ENCODE measurements at regions not wholly inside any gene's neighbourhood (a gene's known extent, or its start where the extent isn't known, plus 50 kb on each side); places are given as distances from the start of the nearest gene placed in this dataset.
A peak's percentile ranks its signal among the peaks of the same experiment; 100 is the strongest.

DNA sequence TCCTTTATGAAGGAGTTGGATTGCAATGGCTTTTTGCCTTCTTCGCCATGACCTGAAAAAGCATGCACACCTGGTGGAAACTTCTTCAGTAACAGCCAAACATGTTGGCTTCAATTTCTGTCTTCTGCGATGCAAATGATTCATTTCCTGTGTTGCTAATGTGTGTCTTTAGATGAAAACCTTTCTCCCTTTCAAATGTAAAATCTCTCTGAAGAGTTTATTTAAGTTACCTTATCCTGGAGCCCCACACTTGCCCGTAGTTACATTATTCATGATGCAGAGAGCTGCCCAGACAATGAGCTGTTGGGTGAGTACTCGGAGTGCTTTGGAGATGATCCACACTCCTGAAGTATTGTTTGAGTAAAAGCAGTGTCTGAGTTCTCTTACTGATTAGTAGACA, 1100.9 kb downstream of the RPA4 start:
- peaks cover 0 to 2% (median 0%) of the 10 kb centered on the region in 7 donors for H3K9me3 Mint-ChIP-seq
- ATAC-seq (ENCODE audit: low read depth in 2 of 2) (no peak), DNase-seq (no peak)
- Histone ChIP-seq H3K4me3 (ENCODE audit: low read depth, low read length) (no peak overlapping the region), H3K36me3 (ENCODE audit: control insufficient read depth, insufficient read depth, low read length) (no peaks in the 10 kb centered on the region), H3K9me3 (ENCODE audit: control insufficient read depth in 2 of 2, low read length in 2 of 2) (peaks cover 0 to 2% of the 10 kb centered on the region in 2 experiments), H3K27ac (ENCODE audit: insufficient read depth, low read length, poor library complexity, severe bottlenecking) (no peak overlapping the region), H3K27me3 (ENCODE audit: control insufficient read depth, insufficient read depth, low read length) (no peaks in the 10 kb centered on the region), H3K4me1 (ENCODE audit: control insufficient read depth, insufficient read depth, low read length, poor library complexity, severe bottlenecking) (no peaks in the 10 kb centered on the region)
- no peak overlapping the region for H3K4me3 Mint-ChIP-seq
- no peaks in the 10 kb centered on the region for H3K27me3 Mint-ChIP-seq
- no peaks in the 10 kb centered on the region for H3K4me1 Mint-ChIP-seq
- no peak overlapping the region for H3K27ac Mint-ChIP-seq
- H3K36me3 Mint-ChIP-seq: no peaks in the 10 kb centered on the region

GRCh38 chrX:97985096-97985495, 1101.4 kb downstream of the RPA4 start:
- peaks cover 0 to 2% (median 0%) of the 10 kb centered on the region in 7 donors for H3K9me3 Mint-ChIP-seq
- H3K36me3 Mint-ChIP-seq: no peaks in the 10 kb centered on the region
- DNase-seq: no peak
- no peaks in the 10 kb centered on the region for H3K27me3 ChIP-seq (ENCODE audit: control insufficient read depth, insufficient read depth, low read length)
- H3K4me1 Mint-ChIP-seq: no peaks in the 10 kb centered on the region
- H3K4me3 ChIP-seq (ENCODE audit: low read depth, low read length): no peak overlapping the region
- no peak for ATAC-seq (ENCODE audit: low read depth in 2 of 2)
- no peak overlapping the region for H3K27ac Mint-ChIP-seq
- H3K27me3 Mint-ChIP-seq: no peaks in the 10 kb centered on the region
- H3K36me3 ChIP-seq (ENCODE audit: control insufficient read depth, insufficient read depth, low read length): no peaks in the 10 kb centered on the region
- H3K9me3 ChIP-seq (ENCODE audit: control insufficient read depth in 2 of 2, low read length in 2 of 2): peaks cover 0 to 2% of the 10 kb centered on the region in 2 experiments
- no peaks in the 10 kb centered on the region for H3K4me1 ChIP-seq (ENCODE audit: control insufficient read depth, insufficient read depth, low read length, poor library complexity, severe bottlenecking)
- H3K4me3 Mint-ChIP-seq: no peak overlapping the region
- no peak overlapping the region for H3K27ac ChIP-seq (ENCODE audit: insufficient read depth, low read length, poor library complexity, severe bottlenecking)

GRCh38 chrX:97987979-97988378, 1104.3 kb downstream of the RPA4 start:
- Histone ChIP-seq H3K9me3 (ENCODE audit: control insufficient read depth in 2 of 2, low read length in 2 of 2) (peaks cover 0 to 2% of the 10 kb centered on the region in 2 experiments), H3K27me3 (ENCODE audit: control insufficient read depth, insufficient read depth, low read length) (no peaks in the 10 kb centered on the region), H3K4me3 (ENCODE audit: low read depth, low read length) (no peak overlapping the region), H3K36me3 (ENCODE audit: control insufficient read depth, insufficient read depth, low read length) (no peaks in the 10 kb centered on the region), H3K27ac (ENCODE audit: insufficient read depth, low read length, poor library complexity, severe bottlenecking) (no peak overlapping the region), H3K4me1 (ENCODE audit: control insufficient read depth, insufficient read depth, low read length, poor library complexity, severe bottlenecking) (no peaks in the 10 kb centered on the region)
- Mint-ChIP-seq H3K27me3 (no peaks in the 10 kb centered on the region), H3K4me1 (no peaks in the 10 kb centered on the region), H3K36me3 (no peaks in the 10 kb centered on the region), H3K27ac (no peak overlapping the region), H3K9me3 (peaks cover 0 to 11% (median 0%) of the 10 kb centered on the region in 7 donors), H3K4me3 (no peak overlapping the region)
- ATAC-seq (ENCODE audit: low read depth in 2 of 2) (no peak), DNase-seq (no peak)

- no peak overlapping the region for H3K4me3 ChIP-seq (ENCODE audit: low read depth, low read length)
- H3K27ac ChIP-seq (ENCODE audit: insufficient read depth, low read length, poor library complexity, severe bottlenecking): no peak overlapping the region
- H3K4me1 Mint-ChIP-seq: no peaks in the 10 kb centered on the region
- H3K27me3 Mint-ChIP-seq: no peaks in the 10 kb centered on the region
- no peaks in the 10 kb centered on the region for H3K27me3 ChIP-seq (ENCODE audit: control insufficient read depth, insufficient read depth, low read length)
- H3K9me3 ChIP-seq (ENCODE audit: control insufficient read depth in 2 of 2, low read length in 2 of 2): no peaks in the 10 kb centered on the region
- no peaks in the 10 kb centered on the region for H3K36me3 ChIP-seq (ENCODE audit: control insufficient read depth, insufficient read depth, low read length)
- no peak overlapping the region for H3K27ac Mint-ChIP-seq
- no peak overlapping the region for H3K4me3 Mint-ChIP-seq
- H3K36me3 Mint-ChIP-seq: no peaks in the 10 kb centered on the region
- peaks cover 0 to 6% (median 0%) of the 10 kb centered on the region in 7 donors for H3K9me3 Mint-ChIP-seq
- H3K4me1 ChIP-seq (ENCODE audit: control insufficient read depth, insufficient read depth, low read length, poor library complexity, severe bottlenecking): no peaks in the 10 kb centered on the region
- no peak for DNase-seq
- no peak for ATAC-seq (ENCODE audit: low read depth in 2 of 2)
Measured at GRCh38 chrX:97995834-97996233, 1112.1 kb downstream of the RPA4 start.

- no peaks in the 10 kb centered on the region for H3K9me3 ChIP-seq (ENCODE audit: control insufficient read depth in 2 of 2, low read length in 2 of 2)
- H3K36me3 ChIP-seq (ENCODE audit: control insufficient read depth, insufficient read depth, low read length): no peaks in the 10 kb centered on the region
Measured at GRCh38 chrX:98028691-98029090, 1145.0 kb downstream of the RPA4 start.

GRCh38 chrX:98029861-98030260, 1146.2 kb downstream of the RPA4 start:
- Histone ChIP-seq H3K36me3 (ENCODE audit: control insufficient read depth, insufficient read depth, low read length) (no peaks in the 10 kb centered on the region), H3K4me3 (ENCODE audit: low read depth, low read length) (no peak overlapping the region), H3K9me3 (ENCODE audit: control insufficient read depth in 2 of 2, low read length in 2 of 2) (no peaks in the 10 kb centered on the region), H3K4me1 (ENCODE audit: control insufficient read depth, insufficient read depth, low read length, poor library complexity, severe bottlenecking) (no peaks in the 10 kb centered on the region), H3K27me3 (ENCODE audit: control insufficient read depth, insufficient read depth, low read length) (no peaks in the 10 kb centered on the region), H3K27ac (ENCODE audit: insufficient read depth, low read length, poor library complexity, severe bottlenecking) (no peak overlapping the region)
- no peak overlapping the region for H3K4me3 Mint-ChIP-seq
- peaks cover 0 to 7% (median 1%) of the 10 kb centered on the region in 7 donors for H3K9me3 Mint-ChIP-seq
- ATAC-seq (ENCODE audit: low read depth in 2 of 2): no peak
- H3K27me3 Mint-ChIP-seq: no peaks in the 10 kb centered on the region
- H3K4me1 Mint-ChIP-seq: no peaks in the 10 kb centered on the region
- no peaks in the 10 kb centered on the region for H3K36me3 Mint-ChIP-seq
- H3K27ac Mint-ChIP-seq: no peak overlapping the region
- DNase-seq: no peak

More at GRCh38 chrX:98028691-98029090, 1145.0 kb downstream of the RPA4 start:
- no peaks in the 10 kb centered on the region for H3K36me3 Mint-ChIP-seq
- no peak overlapping the region for H3K4me3 Mint-ChIP-seq
- H3K9me3 Mint-ChIP-seq: peaks cover 0 to 9% (median 3%) of the 10 kb centered on the region in 7 donors
- no peaks in the 10 kb centered on the region for H3K27me3 Mint-ChIP-seq
- no peak overlapping the region for H3K27ac ChIP-seq (ENCODE audit: insufficient read depth, low read length, poor library complexity, severe bottlenecking)
- DNase-seq (no peak), ATAC-seq (ENCODE audit: low read depth in 2 of 2) (no peak)
- no peaks in the 10 kb centered on the region for H3K4me1 Mint-ChIP-seq
- H3K27me3 ChIP-seq (ENCODE audit: control insufficient read depth, insufficient read depth, low read length): no peaks in the 10 kb centered on the region
- no peak overlapping the region for H3K4me3 ChIP-seq (ENCODE audit: low read depth, low read length)
- no peaks in the 10 kb centered on the region for H3K4me1 ChIP-seq (ENCODE audit: control insufficient read depth, insufficient read depth, low read length, poor library complexity, severe bottlenecking)
- no peak overlapping the region for H3K27ac Mint-ChIP-seq

- Histone ChIP-seq H3K36me3 (ENCODE audit: control insufficient read depth, insufficient read depth, low read length) (no peaks in the 10 kb centered on the region), H3K4me3 (ENCODE audit: low read depth, low read length) (no peak overlapping the region), H3K4me1 (ENCODE audit: control insufficient read depth, insufficient read depth, low read length, poor library complexity, severe bottlenecking) (no peaks in the 10 kb centered on the region), H3K27me3 (ENCODE audit: control insufficient read depth, insufficient read depth, low read length) (no peaks in the 10 kb centered on the region), H3K9me3 (ENCODE audit: control insufficient read depth in 2 of 2, low read length in 2 of 2) (peaks cover 0 to 2% of the 10 kb centered on the region in 2 experiments), H3K27ac (ENCODE audit: insufficient read depth, low read length, poor library complexity, severe bottlenecking) (no peak overlapping the region)
- H3K4me1 Mint-ChIP-seq: no peaks in the 10 kb centered on the region
- no peaks in the 10 kb centered on the region for H3K27me3 Mint-ChIP-seq
- peaks cover 0 to 7% (median 2%) of the 10 kb centered on the region in 7 donors for H3K9me3 Mint-ChIP-seq
- H3K27ac Mint-ChIP-seq: no peak overlapping the region
- H3K4me3 Mint-ChIP-seq: no peak overlapping the region
- no peaks in the 10 kb centered on the region for H3K36me3 Mint-ChIP-seq
- DNase-seq (no peak), ATAC-seq (ENCODE audit: low read depth in 2 of 2) (no peak)
Measured at GRCh38 chrX:98057176-98057575, 1173.5 kb downstream of the RPA4 start.

GRCh38 chrX:98065151-98065550, 1181.4 kb downstream of the RPA4 start:
- peaks cover 0 to 7% (median 0%) of the 10 kb centered on the region in 7 donors for H3K9me3 Mint-ChIP-seq
- no peaks in the 10 kb centered on the region for H3K4me1 Mint-ChIP-seq
- no peaks in the 10 kb centered on the region for H3K9me3 ChIP-seq (ENCODE audit: control insufficient read depth in 2 of 2, low read length in 2 of 2)
- no peak overlapping the region for H3K4me3 Mint-ChIP-seq
- no peak for DNase-seq
- H3K27ac Mint-ChIP-seq: peak overlapping the region in 1 of 3 donors; percentile 34
- H3K4me1 ChIP-seq (ENCODE audit: control insufficient read depth, insufficient read depth, low read length, poor library complexity, severe bottlenecking): no peaks in the 10 kb centered on the region
- H3K27me3 Mint-ChIP-seq: no peaks in the 10 kb centered on the region
- no peak overlapping the region for H3K27ac ChIP-seq (ENCODE audit: insufficient read depth, low read length, poor library complexity, severe bottlenecking)
- no peak overlapping the region for H3K4me3 ChIP-seq (ENCODE audit: low read depth, low read length)
- no peaks in the 10 kb centered on the region for H3K36me3 ChIP-seq (ENCODE audit: control insufficient read depth, insufficient read depth, low read length)
- no peaks in the 10 kb centered on the region for H3K36me3 Mint-ChIP-seq
- ATAC-seq (ENCODE audit: low read depth in 2 of 2): no peak
- no peaks in the 10 kb centered on the region for H3K27me3 ChIP-seq (ENCODE audit: control insufficient read depth, insufficient read depth, low read length)

Data from CD4-positive, CD25-positive, alpha-beta regulatory T cell (primary cell).